Omental fat pad (tissue), 3 donors: ENCODE measurements at regions not wholly inside any gene's neighbourhood (a gene's known extent, or its start where the extent isn't known, plus 50 kb on each side); places are given as distances from the start of the nearest gene placed in this dataset. TPM values are rescaled to one million over a fixed set of nuclear protein-coding genes. Genes with fewer than 3 reads are reported as not detected.
A peak's percentile ranks its signal among the peaks of the same experiment; 100 is the strongest.
"Not testable (repeated sequence)": the region's sequence is repeated elsewhere in the genome, so short reads cannot be mapped to it uniquely, and the experiment has no call there.

ENCODE experiments used
- ATAC-seq: fragments of 150-250 bp; one replicate; pipeline ENCODE4 v1.9.1; 2016; ENCODE audit warnings: mild to moderate bottlenecking, moderate library complexity; ENCODE audit not compliant: low FRiP score
- DNase-seq: peaks from one replicate; pipeline ENCODE4 v3.0.0-alpha.2; 2019; ENCODE audit warnings: low spot score
- small RNA-seq: library from RNA; depleted of rRNA; stranded (forward); fragments of <200 nt; gene quantifications from one replicate; pipeline ENCODE3, GENCODE V24; 2016
- TF ChIP-seq, protein P1 (sequence below), 3 donors: fragments of 450-650 bp; IDR thresholded peaks; one replicate each; pipeline ENCODE4 v1.5.1; 2016 to 2017; ENCODE audit warnings: antibody characterized with exemption in 3 of 3, mild to moderate bottlenecking in 3 of 3, moderate library complexity in 2 of 3

- DNase-seq = peak; percentile 43
- not testable (repeated sequence) for ATAC-seq
Measured at GRCh38 chr16:33009468-33009867, 184.6 kb upstream of the TP53TG3C start.

GRCh38 chr16:33027121-33027520 lies 166.9 kb upstream of the TP53TG3C start:
- not testable (repeated sequence) for ATAC-seq, DNase-seq

GRCh38 chr16:33027941-33028340 lies 166.1 kb upstream of the TP53TG3C start:
- not testable (repeated sequence) for DNase-seq, ATAC-seq

- DNase-seq = not testable (repeated sequence)
Measured at GRCh38 chr16:33028707-33029390, 165.2 kb upstream of the TP53TG3C start.

DNA sequence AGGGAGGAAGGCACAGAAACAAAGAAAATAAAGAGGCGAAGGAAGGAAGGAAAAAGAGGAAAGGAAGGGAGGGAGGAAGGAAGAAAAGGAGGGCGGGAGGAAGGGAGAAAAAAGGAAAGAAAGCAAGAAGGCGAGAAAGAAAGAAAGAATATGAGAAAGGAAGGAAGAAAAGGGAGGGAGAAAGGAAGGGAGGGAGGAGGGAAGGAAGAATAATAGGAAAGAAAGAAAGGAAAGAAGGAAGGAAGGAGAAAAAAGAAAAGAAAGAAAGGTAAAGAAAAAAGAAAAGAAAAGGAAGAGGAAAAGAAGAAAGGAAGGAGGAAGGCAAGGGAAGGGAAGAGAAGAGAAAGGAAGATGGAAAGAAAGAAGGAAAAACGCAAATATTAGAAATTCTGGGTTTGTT lies 145.2 kb upstream of the TP53TG3C start:
- not testable (repeated sequence) for ATAC-seq, DNase-seq

More at GRCh38 chr16:33028707-33029390, 165.2 kb upstream of the TP53TG3C start:
- ATAC-seq = not testable (repeated sequence)

DNA sequence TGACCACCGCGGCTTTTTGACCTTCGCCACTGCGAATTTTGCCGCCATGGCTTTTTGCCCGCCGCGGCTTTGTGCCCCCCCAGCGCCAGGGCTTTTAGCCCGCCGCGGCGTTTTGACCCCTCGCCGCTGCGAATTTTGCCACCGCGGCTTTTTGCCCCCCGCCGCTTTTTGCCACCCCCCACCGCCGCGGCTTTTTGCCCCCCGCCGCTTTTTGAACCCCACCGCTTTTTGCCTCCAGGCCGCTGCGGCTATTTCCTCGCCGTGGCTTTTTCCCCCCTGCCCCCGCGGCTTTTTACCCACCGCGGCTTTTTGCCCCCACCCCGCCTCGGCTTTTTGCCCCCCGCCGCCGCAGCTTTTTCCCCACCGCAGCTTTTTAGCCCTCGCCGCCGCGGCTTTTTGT lies 134.8 kb upstream of the TP53TG3C start:
- no peak for ATAC-seq

GRCh38 chr16:33059654-33060421 lies 134.2 kb upstream of the TP53TG3C start:
- not testable (repeated sequence) for DNase-seq, ATAC-seq

More for the DNA sequence above, 134.8 kb upstream of the TP53TG3C start:
- DNase-seq = no peak
- TF ChIP-seq, protein P1, sequence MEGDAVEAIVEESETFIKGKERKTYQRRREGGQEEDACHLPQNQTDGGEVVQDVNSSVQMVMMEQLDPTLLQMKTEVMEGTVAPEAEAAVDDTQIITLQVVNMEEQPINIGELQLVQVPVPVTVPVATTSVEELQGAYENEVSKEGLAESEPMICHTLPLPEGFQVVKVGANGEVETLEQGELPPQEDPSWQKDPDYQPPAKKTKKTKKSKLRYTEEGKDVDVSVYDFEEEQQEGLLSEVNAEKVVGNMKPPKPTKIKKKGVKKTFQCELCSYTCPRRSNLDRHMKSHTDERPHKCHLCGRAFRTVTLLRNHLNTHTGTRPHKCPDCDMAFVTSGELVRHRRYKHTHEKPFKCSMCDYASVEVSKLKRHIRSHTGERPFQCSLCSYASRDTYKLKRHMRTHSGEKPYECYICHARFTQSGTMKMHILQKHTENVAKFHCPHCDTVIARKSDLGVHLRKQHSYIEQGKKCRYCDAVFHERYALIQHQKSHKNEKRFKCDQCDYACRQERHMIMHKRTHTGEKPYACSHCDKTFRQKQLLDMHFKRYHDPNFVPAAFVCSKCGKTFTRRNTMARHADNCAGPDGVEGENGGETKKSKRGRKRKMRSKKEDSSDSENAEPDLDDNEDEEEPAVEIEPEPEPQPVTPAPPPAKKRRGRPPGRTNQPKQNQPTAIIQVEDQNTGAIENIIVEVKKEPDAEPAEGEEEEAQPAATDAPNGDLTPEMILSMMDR (IDR thresholded peaks at IDR 0.05) = no peak

- DNase-seq, ATAC-seq: not testable (repeated sequence)
Measured at GRCh38 chr16:33062763-33063162, 131.3 kb upstream of the TP53TG3C start.

- DNase-seq, ATAC-seq: not testable (repeated sequence)
Measured at GRCh38 chr16:33063365-33064170, 130.5 kb upstream of the TP53TG3C start.

DNA sequence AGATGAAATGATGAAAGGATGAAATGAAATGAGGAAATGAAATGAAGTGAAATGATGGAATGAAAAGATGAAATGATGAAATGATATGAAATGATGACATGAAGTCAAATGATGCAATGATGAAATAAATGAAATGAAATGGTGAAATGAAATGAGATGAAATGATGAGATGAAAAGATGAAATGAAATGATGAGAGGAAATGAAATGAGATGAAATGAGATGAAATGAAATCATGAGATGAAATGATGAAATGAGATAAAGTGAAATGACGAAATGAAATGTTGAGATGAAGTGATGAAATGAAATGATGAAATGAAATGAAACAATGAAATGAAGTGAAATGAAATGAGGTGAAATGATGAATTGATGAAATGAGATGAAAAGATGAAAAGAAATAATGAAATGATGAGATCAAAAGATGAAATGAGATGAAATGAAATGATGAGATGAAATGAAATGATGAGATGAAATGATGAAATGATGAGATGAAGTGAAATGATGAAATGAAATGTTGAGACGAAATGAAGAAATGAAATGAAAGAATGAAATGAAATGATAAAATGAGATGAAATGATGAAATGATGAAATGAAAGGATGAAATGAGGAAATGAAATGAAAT lies 129.5 kb upstream of the TP53TG3C start:
- not testable (repeated sequence) for DNase-seq, ATAC-seq

Small RNAs in the stretch of these regions (small RNA-seq; reads per million reads assigned to genes)
- not detected for gene AC145350.3
